ENCODE measurements at regions not wholly inside any gene's neighbourhood (a gene's known extent, or its start where the extent isn't known, plus 50 kb on each side); places are given as distances from the start of the nearest gene placed in this dataset.

DNA sequence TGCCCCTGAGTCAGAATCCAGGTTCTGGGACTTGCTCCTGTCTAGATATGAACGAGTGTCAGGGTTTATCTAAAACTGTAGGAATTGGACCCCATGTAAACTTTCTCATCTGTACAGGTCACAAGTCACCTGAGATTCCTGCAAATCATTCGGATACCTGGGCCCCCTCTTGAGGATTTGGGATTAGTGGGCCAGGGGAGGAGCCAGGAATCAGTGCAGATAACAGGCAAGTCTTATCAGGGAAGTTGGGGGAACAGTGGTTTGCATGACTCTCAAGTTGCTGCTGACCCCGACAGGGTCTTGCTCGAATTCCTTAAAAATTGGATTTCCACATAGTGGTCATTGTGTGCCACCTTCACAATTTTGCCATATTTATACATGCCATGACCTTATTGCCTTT lies 188.4 kb upstream of the LYZL1 start:
- Histone ChIP-seq H3K27me3 (ENCODE audit: insufficient read depth, low read length) (0 out of 2 replicates have a peak, but pooled peaks cover 3% of the 10 kb centered on the region), H3K79me2 (ENCODE audit: insufficient read depth, low read length) (no peaks in the 10 kb centered on the region), H3K36me3 (ENCODE audit: insufficient read depth, low read length) (no peaks in the 10 kb centered on the region), H3K9me3 (ENCODE audit: low read length) (no peaks in the 10 kb centered on the region), H3K9ac (ENCODE audit: low read length) (no peak overlapping the region), H3K4me2 (ENCODE audit: low read length) (no peak overlapping the region), H3K4me1 (ENCODE audit: insufficient read depth, low read length, severe bottlenecking) (no peaks in the 10 kb centered on the region), H3K9me2 (ENCODE audit: low read depth, low read length) (no peaks in the 10 kb centered on the region), H3K27ac (ENCODE audit: low read depth, low read length, poor library complexity, severe bottlenecking) (no peak overlapping the region), H4K20me1 (ENCODE audit: insufficient read depth, low read length) (no peaks in the 10 kb centered on the region), H2AFZ (ENCODE audit: low read length) (no peak overlapping the region), H3F3A (ENCODE audit: insufficient read depth, low read length) (no peaks in the 10 kb centered on the region), H3K4me3 (ENCODE audit: low read depth, low read length, poor library complexity, severe bottlenecking) (no peak overlapping the region)
- no peak for TF ChIP-seq EZH2 (IDR thresholded peaks at IDR 0.05; ENCODE audit: borderline replicate concordance, low read length)
- TF ChIP-seq, protein P1, sequence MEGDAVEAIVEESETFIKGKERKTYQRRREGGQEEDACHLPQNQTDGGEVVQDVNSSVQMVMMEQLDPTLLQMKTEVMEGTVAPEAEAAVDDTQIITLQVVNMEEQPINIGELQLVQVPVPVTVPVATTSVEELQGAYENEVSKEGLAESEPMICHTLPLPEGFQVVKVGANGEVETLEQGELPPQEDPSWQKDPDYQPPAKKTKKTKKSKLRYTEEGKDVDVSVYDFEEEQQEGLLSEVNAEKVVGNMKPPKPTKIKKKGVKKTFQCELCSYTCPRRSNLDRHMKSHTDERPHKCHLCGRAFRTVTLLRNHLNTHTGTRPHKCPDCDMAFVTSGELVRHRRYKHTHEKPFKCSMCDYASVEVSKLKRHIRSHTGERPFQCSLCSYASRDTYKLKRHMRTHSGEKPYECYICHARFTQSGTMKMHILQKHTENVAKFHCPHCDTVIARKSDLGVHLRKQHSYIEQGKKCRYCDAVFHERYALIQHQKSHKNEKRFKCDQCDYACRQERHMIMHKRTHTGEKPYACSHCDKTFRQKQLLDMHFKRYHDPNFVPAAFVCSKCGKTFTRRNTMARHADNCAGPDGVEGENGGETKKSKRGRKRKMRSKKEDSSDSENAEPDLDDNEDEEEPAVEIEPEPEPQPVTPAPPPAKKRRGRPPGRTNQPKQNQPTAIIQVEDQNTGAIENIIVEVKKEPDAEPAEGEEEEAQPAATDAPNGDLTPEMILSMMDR (IDR thresholded peaks at IDR 0.05; ENCODE audit: low read length), result no peak

DNA sequence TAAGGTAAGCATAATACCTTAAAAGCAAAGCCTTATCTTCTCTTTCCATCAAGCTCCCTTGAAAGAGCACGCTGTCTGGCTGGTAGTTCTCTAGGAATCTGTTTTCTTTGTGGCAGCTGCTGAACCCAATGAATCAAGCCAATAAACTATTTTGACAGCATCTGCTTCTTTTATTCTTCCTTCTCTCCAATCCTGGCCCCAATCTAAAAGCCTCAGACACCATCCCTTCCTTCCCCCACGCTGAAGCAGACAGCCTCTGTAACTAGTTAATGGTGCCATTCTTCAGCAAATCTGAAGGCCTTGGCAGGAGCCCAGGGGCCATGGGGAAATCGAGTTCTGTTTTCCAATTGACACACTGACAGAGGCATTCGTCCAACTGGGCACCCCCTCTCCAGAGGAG lies 186.6 kb upstream of the LYZL1 start:
- no peak for TF ChIP-seq EZH2 (IDR thresholded peaks at IDR 0.05; ENCODE audit: borderline replicate concordance, low read length)
- Histone ChIP-seq H4K20me1 (ENCODE audit: insufficient read depth, low read length) (no peaks in the 10 kb centered on the region), H3K4me2 (ENCODE audit: low read length) (no peak overlapping the region), H3F3A (ENCODE audit: insufficient read depth, low read length) (no peaks in the 10 kb centered on the region), H3K79me2 (ENCODE audit: insufficient read depth, low read length) (no peaks in the 10 kb centered on the region), H3K4me3 (ENCODE audit: low read depth, low read length, poor library complexity, severe bottlenecking) (no peak overlapping the region), H3K9me3 (ENCODE audit: low read length) (no peaks in the 10 kb centered on the region), H3K9ac (ENCODE audit: low read length) (no peak overlapping the region), H3K27me3 (ENCODE audit: insufficient read depth, low read length) (0 out of 2 replicates have a peak, but pooled peaks cover 3% of the 10 kb centered on the region), H3K4me1 (ENCODE audit: insufficient read depth, low read length, severe bottlenecking) (no peaks in the 10 kb centered on the region), H2AFZ (ENCODE audit: low read length) (no peak overlapping the region), H3K9me2 (ENCODE audit: low read depth, low read length) (no peaks in the 10 kb centered on the region), H3K27ac (ENCODE audit: low read depth, low read length, poor library complexity, severe bottlenecking) (no peak overlapping the region), H3K36me3 (ENCODE audit: insufficient read depth, low read length) (no peaks in the 10 kb centered on the region)

DNA sequence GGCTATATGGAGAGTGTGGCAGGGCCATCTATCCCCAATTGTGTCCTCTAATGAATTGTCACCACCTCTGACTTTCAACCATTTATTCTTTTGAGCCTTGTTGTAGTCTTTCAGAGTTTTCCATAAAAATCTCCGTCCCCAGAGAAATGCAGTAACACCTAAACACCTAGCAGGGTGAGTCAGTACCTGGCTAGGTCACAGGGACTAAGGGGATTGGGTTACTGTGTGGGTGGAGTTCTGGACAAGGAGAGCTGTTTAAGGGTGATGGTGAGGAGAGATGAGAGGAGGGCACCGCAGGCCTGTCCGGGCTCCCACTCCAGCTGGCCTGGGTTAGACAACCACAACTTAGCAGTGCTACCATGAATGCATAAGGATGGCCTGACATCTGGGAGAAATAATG lies 186.2 kb upstream of the LYZL1 start:
- TF ChIP-seq, protein P1 (IDR thresholded peaks at IDR 0.05; ENCODE audit: low read length), result no peak
- no peak for TF ChIP-seq EZH2 (IDR thresholded peaks at IDR 0.05; ENCODE audit: borderline replicate concordance, low read length)

DNA sequence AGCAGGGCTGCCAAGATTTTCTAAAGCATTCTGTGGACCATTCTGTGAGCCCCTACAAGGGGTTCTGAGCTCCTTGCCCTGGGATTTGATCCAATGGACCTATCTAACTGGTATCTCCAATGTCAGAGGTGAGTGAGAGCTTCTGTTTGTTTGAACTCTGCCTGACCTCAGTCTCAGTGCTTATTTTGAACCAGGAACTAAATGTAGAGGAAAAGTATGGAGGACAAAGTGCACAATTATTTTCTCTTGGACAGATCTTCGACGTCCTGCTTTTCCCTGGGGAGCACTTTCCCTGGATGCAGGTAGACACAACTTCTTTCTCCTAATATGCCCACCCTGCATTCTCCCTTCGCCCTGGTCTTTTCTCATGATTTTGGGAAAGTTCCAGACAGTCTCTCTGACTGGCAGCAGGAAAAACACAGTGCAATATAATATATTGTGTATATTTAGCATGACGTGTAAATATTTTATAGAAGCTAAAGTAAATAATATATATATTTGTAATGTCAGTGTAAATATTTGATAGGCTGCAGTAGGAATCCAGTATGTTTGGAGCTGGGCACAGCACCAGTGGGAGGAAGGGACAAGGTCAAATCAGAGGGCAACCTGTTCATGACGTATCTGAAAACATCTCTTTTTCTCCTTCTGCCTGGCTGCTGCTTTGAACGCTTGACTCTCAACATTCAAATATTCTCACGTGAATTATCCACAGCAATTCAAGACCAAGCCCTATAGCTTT lies 184.0 kb upstream of the LYZL1 start:
- TF ChIP-seq, protein P1 (IDR thresholded peaks at IDR 0.05; ENCODE audit: low read length), result no peak
- TF ChIP-seq EZH2 (IDR thresholded peaks at IDR 0.05; ENCODE audit: borderline replicate concordance, low read length), result no peak
- Histone ChIP-seq H4K20me1 (ENCODE audit: insufficient read depth, low read length) (no peaks in the 10 kb centered on the region), H3K4me3 (ENCODE audit: low read depth, low read length, poor library complexity, severe bottlenecking) (no peak overlapping the region), H3K27ac (ENCODE audit: low read depth, low read length, poor library complexity, severe bottlenecking) (no peak overlapping the region), H3K9me2 (ENCODE audit: low read depth, low read length) (no peaks in the 10 kb centered on the region), H3K4me1 (ENCODE audit: insufficient read depth, low read length, severe bottlenecking) (no peaks in the 10 kb centered on the region), H3K27me3 (ENCODE audit: insufficient read depth, low read length) (0 out of 2 replicates have a peak, but pooled peaks cover 3% of the 10 kb centered on the region), H3F3A (ENCODE audit: insufficient read depth, low read length) (no peaks in the 10 kb centered on the region), H3K79me2 (ENCODE audit: insufficient read depth, low read length) (no peaks in the 10 kb centered on the region), H3K36me3 (ENCODE audit: insufficient read depth, low read length) (no peaks in the 10 kb centered on the region), H3K9ac (ENCODE audit: low read length) (no peak overlapping the region), H3K4me2 (ENCODE audit: low read length) (no peak overlapping the region), H2AFZ (ENCODE audit: low read length) (no peak overlapping the region), H3K9me3 (ENCODE audit: low read length) (no peaks in the 10 kb centered on the region)

More for the DNA sequence above, 186.2 kb upstream of the LYZL1 start:
- Histone ChIP-seq H3K4me3 (ENCODE audit: low read depth, low read length, poor library complexity, severe bottlenecking) (no peak overlapping the region), H3F3A (ENCODE audit: insufficient read depth, low read length) (no peaks in the 10 kb centered on the region), H3K9me3 (ENCODE audit: low read length) (no peaks in the 10 kb centered on the region), H3K27ac (ENCODE audit: low read depth, low read length, poor library complexity, severe bottlenecking) (no peak overlapping the region), H3K79me2 (ENCODE audit: insufficient read depth, low read length) (no peaks in the 10 kb centered on the region), H3K36me3 (ENCODE audit: insufficient read depth, low read length) (no peaks in the 10 kb centered on the region), H4K20me1 (ENCODE audit: insufficient read depth, low read length) (no peaks in the 10 kb centered on the region), H3K9ac (ENCODE audit: low read length) (no peak overlapping the region), H3K4me2 (ENCODE audit: low read length) (no peak overlapping the region), H3K27me3 (ENCODE audit: insufficient read depth, low read length) (0 out of 2 replicates have a peak, but pooled peaks cover 3% of the 10 kb centered on the region), H2AFZ (ENCODE audit: low read length) (no peak overlapping the region), H3K9me2 (ENCODE audit: low read depth, low read length) (no peaks in the 10 kb centered on the region), H3K4me1 (ENCODE audit: insufficient read depth, low read length, severe bottlenecking) (no peaks in the 10 kb centered on the region)

All from OCI-LY1 (cell line).